Peyer's patch (tissue), 4 donors: ENCODE measurements at regions not wholly inside any gene's neighbourhood (a gene's known extent, or its start where the extent isn't known, plus 50 kb on each side); places are given as distances from the start of the nearest gene placed in this dataset.

Experiments used
- CTCF ChIP-seq, 6 experiments: fragments of 450-650 bp in 4 of 6; fragments of 200-600 bp in 2 of 6; sonication (generic) in 1 of 6; IDR thresholded peaks; one replicate each; pipeline ENCODE4 v1.5.1; 2017 to 2019; ENCODE audit warnings: antibody characterized with exemption in 6 of 6, mild to moderate bottlenecking in 3 of 6, moderate library complexity in 1 of 6
- POLR2A ChIP-seq, 2 donors: fragments of 450-650 bp; IDR thresholded peaks; one replicate each; pipeline ENCODE4 v1.5.1; 2017; ENCODE audit warnings: antibody characterized with exemption in 2 of 2, mild to moderate bottlenecking in 2 of 2, moderate library complexity in 2 of 2

DNA sequence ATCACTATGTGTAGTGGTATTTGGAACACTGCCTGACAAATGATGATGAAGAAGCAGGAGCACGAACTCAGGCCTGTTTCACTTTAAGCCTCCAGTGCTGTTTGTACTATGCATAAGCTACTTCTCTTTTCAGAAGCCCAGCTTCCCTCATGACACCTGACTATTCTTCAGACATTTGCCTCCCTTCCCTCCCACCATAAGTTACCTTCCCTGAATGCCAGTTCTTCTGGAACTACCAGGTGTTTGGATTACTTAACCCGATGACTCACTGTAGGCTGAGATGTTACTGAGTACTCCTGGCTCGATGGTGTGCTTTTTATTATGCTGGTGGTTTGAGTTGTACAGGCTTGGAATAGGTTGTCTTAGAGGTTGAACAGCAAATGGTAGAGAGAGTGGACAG, 180.0 kb downstream of the SPATA31D1 start:
- no peak for TF ChIP-seq POLR2A (IDR thresholded peaks at IDR 0.05)
- TF ChIP-seq CTCF (IDR thresholded peaks at IDR 0.05): no peak
